AG10803 (cell line): ENCODE measurements at regions not wholly inside any gene's neighbourhood (a gene's known extent, or its start where the extent isn't known, plus 50 kb on each side); places are given as distances from the start of the nearest gene placed in this dataset.

Experiments
- DNase-seq: peaks from one replicate; pipeline ENCODE4 v3.0.0; 2010; ENCODE audit warnings: low read depth
- H3K4me3 ChIP-seq: 2 replicates; pipeline ENCODE4 v1.5.1; 2011; ENCODE audit warnings: mild to moderate bottlenecking, low read length, control low read depth
- TF ChIP-seq, protein P1 (sequence below): conservative IDR thresholded peaks from 2 replicates; pipeline ENCODE4 v1.5.1; 2011; ENCODE audit warnings: mild to moderate bottlenecking, low read length, control low read depth, inconsistent platforms

DNA sequence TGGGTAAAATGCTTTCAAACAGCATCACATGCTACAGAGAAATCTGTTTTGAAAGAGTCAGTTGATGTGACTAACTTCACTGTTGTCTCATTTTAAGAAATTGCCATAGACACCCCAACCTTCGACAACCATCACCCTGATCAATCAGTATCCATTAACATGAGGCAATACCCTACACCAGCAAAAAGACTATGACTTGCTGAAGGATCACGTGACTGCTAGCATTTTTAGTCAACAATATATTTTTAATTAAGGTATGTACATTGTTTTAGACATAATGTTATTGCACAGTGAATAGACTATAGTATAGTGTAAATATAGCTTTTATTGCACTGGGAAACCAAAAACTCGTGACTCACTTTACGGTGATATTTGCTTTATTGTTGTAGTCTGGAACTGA lies 200.0 kb upstream of the ARHGAP24 start:
- no peak overlapping the region for H3K4me3 ChIP-seq
- TF ChIP-seq, protein P1, sequence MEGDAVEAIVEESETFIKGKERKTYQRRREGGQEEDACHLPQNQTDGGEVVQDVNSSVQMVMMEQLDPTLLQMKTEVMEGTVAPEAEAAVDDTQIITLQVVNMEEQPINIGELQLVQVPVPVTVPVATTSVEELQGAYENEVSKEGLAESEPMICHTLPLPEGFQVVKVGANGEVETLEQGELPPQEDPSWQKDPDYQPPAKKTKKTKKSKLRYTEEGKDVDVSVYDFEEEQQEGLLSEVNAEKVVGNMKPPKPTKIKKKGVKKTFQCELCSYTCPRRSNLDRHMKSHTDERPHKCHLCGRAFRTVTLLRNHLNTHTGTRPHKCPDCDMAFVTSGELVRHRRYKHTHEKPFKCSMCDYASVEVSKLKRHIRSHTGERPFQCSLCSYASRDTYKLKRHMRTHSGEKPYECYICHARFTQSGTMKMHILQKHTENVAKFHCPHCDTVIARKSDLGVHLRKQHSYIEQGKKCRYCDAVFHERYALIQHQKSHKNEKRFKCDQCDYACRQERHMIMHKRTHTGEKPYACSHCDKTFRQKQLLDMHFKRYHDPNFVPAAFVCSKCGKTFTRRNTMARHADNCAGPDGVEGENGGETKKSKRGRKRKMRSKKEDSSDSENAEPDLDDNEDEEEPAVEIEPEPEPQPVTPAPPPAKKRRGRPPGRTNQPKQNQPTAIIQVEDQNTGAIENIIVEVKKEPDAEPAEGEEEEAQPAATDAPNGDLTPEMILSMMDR, result no peak
- no peak for DNase-seq

DNA sequence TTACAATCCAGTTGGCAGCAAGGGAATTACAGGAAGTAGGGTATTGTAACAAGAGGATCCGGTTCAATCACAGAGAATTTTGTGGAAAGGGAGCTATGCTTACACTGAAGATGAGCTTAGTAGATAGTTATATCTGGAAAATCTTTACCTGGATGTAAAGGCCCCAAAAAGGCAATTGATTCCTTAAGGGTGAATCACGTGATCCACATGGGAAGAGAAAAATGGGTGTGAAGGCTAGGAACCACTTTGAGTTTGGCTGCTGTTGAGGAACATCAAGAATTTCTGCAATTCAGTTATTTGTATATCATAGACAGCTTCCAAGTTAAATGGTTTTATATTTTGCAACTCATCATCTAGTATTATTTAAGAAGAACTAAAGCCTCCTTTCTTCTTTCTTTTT lies 194.0 kb upstream of the ARHGAP24 start:
- TF ChIP-seq, protein P1, result no peak
- H3K4me3 ChIP-seq, result no peak overlapping the region
- DNase-seq, result no peak

DNA sequence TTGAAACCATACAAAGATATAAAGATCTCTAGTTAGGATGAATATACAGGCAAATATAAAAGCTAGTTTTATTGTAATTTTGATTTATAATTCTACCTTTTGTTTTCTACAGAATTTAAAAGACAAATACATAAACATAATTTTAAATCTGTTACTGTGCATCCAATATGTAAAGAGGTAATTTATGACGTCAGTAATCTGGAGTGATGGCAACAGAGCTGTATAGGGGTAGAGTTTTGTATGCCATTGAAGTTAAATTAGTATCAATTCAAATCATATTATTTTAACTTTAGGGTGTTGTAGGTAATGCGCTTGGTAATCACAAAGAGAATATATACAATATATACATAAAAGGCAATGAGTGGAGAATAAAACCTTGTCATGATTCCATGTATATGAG lies 183.7 kb upstream of the ARHGAP24 start:
- TF ChIP-seq, protein P1, result no peak
- no peak overlapping the region for H3K4me3 ChIP-seq
- DNase-seq, result no peak

DNA sequence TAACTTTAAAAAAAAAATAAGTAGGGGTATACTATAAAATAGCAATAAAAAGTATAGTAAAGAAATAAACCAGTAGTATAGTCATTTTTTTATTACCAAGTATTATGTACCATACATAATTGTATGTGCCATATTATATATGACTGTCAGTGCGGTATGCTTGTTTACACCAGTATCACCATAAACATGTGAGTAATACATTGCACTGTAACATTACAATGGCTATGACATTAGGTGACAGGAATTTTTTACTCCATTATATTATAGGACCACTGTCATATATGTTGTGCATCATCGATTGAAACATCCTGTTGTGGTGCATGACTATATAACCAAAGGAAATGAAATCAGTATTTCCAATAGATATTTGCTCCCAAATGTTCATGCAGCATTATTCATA lies 176.9 kb upstream of the ARHGAP24 start:
- DNase-seq, result no peak
- TF ChIP-seq, protein P1, result no peak
- no peak overlapping the region for H3K4me3 ChIP-seq

DNA sequence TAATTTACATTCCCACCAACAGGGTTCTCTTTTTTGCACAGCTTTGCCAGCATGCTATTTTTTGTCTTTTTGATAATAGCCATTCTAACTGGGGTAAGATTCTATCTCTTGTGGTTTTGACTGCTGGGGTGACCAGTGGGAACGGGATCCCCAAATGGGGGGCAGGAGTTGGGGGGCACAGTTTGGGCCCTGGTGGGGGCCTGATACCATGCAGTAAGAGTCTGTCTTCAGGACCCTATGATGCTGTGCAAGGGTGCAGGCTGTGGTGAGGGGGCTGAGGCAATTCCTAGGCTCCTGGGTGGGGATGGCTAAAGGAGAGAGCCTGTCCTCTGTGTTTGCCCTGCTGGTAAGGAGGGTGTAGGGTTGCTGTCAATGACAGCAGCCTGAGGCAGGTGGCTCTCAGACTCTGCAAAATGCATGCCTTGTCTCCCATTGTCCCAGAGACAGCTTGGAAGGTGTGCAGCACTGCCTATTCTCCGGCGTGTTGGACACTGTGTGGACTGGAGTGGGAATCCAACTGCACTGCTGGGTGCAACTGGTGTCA lies 172.7 kb upstream of the ARHGAP24 start:
- no peak for DNase-seq
- no peak overlapping the region for H3K4me3 ChIP-seq
- TF ChIP-seq, protein P1, result no peak

DNA sequence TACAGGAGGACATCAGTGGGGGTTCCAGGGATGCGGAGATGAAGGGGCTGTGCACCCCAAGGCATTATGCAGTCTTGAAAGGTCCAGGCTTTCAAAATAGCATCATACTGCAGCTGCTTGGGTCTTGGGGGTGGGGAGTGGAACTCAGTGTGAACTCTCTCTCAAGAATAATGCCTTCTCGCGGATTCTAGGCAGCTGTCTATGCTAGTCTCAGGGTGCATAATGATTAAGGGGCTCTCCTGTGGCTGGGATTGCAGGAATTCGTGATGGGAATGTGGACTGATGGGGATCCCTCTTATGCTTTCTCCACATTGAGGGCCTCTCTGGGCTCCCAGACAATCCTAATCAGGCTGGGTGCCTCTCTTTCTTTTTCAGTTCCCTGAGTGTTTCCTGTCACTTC lies 172.2 kb upstream of the ARHGAP24 start:
- no peak for DNase-seq
- TF ChIP-seq, protein P1, result no peak
- no peak overlapping the region for H3K4me3 ChIP-seq

DNA sequence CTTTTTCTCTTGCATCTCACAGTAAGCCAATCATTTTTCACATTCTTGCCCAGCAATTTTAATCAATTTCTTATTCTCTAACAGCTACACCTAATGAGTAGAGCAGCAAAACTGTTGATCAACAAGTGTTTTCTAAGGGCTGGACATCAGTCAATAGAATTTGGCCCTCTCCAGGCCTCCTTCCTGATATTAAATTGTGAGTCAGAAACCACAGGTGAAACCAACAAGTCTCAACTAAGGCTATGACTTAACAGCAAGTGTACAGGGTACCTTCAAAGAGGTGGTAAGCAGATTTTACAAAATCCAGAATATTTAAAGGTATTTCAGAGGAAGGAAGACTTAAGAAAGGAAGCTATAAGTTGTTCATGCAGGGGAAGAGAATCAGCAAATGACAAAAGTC lies 156.5 kb upstream of the ARHGAP24 start:
- TF ChIP-seq, protein P1, result no peak
- DNase-seq, result no peak
- no peak overlapping the region for H3K4me3 ChIP-seq
